GM06990 (cell line): ENCODE measurements at regions not wholly inside any gene's neighbourhood (a gene's known extent, or its start where the extent isn't known, plus 50 kb on each side); places are given as distances from the start of the nearest gene placed in this dataset.

Experiments
- DNase-seq: peaks from one replicate; pipeline ENCODE4 v3.0.0-alpha.2; 2011; ENCODE audit not compliant: insufficient read length; ENCODE audit errors: extremely low read depth
- H3K27me3 ChIP-seq: replicated peaks from 2 replicates; pipeline ENCODE4 v1.6.0; 2011; ENCODE audit warnings: low read length; ENCODE audit not compliant: control insufficient read depth, insufficient read depth
- H3K36me3 ChIP-seq: 2 replicates; pipeline ENCODE4 v1.5.1; 2011; ENCODE audit warnings: low read length; ENCODE audit not compliant: control insufficient read depth, insufficient read depth
- H3K4me3 ChIP-seq: replicated peaks from 2 replicates; pipeline ENCODE4 v1.5.1; 2011; ENCODE audit warnings: low read depth, mild to moderate bottlenecking, control low read depth, low read length
- CTCF ChIP-seq: IDR thresholded peaks from 2 replicates; pipeline ENCODE4 v1.5.1; 2011; ENCODE audit warnings: low read length, control low read depth, mild to moderate bottlenecking, inconsistent platforms; ENCODE audit not compliant: insufficient read depth, poor library complexity, severe bottlenecking

DNA sequence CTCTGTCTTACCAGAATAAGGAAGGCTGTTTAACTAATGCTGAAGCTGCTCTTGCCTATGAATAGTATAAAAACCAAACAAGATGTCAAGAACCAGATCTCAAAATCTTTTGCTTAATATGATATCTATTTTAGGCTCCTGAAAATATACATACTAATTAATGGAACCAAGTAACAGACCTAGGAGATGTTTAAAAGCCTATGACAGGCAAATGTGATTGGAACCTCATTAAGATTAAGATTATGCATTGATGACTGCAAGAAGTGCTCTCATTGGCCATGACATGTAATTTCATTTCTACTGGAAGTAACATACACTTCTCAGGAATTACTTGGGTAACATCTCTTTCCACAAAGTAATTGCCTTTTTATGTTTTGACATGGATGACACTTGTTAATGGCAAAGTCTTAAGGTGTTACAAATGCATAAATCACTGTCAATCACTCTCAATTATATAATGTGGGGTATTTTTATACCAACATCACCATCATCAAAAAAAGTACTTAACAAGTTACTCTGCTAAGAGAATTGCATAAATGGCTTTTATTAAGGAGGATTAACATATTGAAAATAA lies 326.9 kb upstream of the MIR17HG start:
- DNase-seq, result no peak
- no peak for TF ChIP-seq CTCF
- no peaks in the 10 kb centered on the region for H3K27me3 ChIP-seq
- no peak overlapping the region for H3K4me3 ChIP-seq
- no peaks in the 10 kb centered on the region for H3K36me3 ChIP-seq

DNA sequence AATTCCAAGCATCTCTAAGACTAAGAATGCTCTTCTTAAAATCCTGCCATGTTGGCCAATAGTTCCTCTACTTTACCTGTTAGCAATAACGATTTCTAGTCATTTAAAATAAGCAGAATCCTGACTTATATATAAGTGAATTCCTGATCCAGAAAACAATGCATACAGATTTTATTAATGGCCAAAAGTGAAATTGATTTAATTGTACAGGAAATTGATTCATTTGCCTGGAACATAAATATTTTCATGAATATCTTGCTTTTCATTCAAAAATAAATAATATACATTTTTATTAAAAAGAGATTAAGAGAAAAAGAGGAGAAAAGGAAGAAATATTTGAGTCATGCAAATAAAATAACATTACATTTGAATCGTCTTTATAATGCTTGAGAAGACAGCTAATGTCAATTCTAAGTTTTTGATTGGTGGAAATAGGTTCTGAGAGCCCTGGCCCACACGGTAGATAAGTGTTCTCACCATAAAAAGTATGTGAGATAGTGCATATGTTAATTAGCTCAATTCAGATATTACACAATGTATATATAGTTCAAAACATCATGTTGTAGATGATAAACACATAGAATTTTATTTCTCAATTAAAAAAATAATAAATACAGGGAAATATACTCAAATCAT lies 323.2 kb upstream of the MIR17HG start:
- TF ChIP-seq CTCF, result no peak
- no peak for DNase-seq
- Histone ChIP-seq H3K27me3 (no peaks in the 10 kb centered on the region), H3K36me3 (no peaks in the 10 kb centered on the region), H3K4me3 (no peak overlapping the region)

- H3K27me3 ChIP-seq, result no peaks in the 10 kb centered on the region
- TF ChIP-seq CTCF, result no peak
- no peak for DNase-seq
- no peak overlapping the region for H3K4me3 ChIP-seq
- no peaks in the 10 kb centered on the region for H3K36me3 ChIP-seq
Measured at GRCh38 chr13:91025442-91025841, 322.0 kb upstream of the MIR17HG start.

- TF ChIP-seq CTCF, result no peak
Measured at GRCh38 chr13:91031508-91031907, 316.0 kb upstream of the MIR17HG start.

DNA sequence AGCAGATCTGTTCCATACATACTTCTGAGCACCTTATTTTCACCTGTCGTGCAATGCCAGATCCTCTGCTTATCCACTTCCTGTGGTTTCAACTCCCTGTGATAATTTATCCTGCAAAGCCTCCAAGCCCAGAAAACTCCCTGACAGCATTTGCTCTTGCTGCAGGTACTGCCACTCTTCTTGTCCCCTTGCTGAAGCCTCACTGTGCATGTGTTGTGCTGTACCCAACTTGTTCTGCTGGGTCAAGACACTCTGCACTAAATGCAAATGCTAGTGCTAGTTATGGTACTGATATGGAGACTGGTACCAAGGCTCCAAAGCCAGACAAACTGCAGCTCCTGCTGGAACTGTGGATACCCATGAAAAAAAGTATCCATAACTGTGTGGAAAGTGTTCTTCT lies 315.4 kb upstream of the MIR17HG start:
- Histone ChIP-seq H3K27me3 (no peaks in the 10 kb centered on the region), H3K36me3 (no peaks in the 10 kb centered on the region), H3K4me3 (no peak overlapping the region)
- no peak for DNase-seq
- no peak for TF ChIP-seq CTCF

More at GRCh38 chr13:91031508-91031907, 316.0 kb upstream of the MIR17HG start:
- Histone ChIP-seq H3K4me3 (no peak overlapping the region), H3K27me3 (no peaks in the 10 kb centered on the region), H3K36me3 (no peaks in the 10 kb centered on the region)
- no peak for DNase-seq
